CD4-positive, CD25-positive, alpha-beta regulatory T cell (primary cell): ENCODE measurements at regions not wholly inside any gene's neighbourhood (a gene's known extent, or its start where the extent isn't known, plus 50 kb on each side); places are given as distances from the start of the nearest gene placed in this dataset.

Experiments
- ATAC-seq, 2 donors: fragments of 150-1000 bp; cut with Tn5 transposase; one replicate each; pipeline ENCODE4 v1.10.0; 2021; ENCODE audit warnings: low read depth in 2 of 2, moderate number of reproducible peaks in 2 of 2, moderate library complexity in 1 of 2
- DNase-seq, 3 donors: peaks; one replicate each; pipeline versions ENCODE4 v3.0.0 to v3.0.0-alpha.2; 2012 to 2022; ENCODE audit warnings: mixed read lengths in 1 of 3
- H3K27ac ChIP-seq: one replicate; pipeline ENCODE4 v1.7.0; 2013; ENCODE audit warnings: mild to moderate bottlenecking, low read length; ENCODE audit not compliant: insufficient read depth, poor library complexity, severe bottlenecking
- H3K27me3 ChIP-seq: one replicate; pipeline ENCODE4 v1.7.0; 2013; ENCODE audit warnings: low read length; ENCODE audit not compliant: control insufficient read depth, insufficient read depth
- H3K36me3 ChIP-seq: one replicate; pipeline ENCODE4 v1.7.0; 2013; ENCODE audit warnings: mild to moderate bottlenecking, low read length, moderate library complexity; ENCODE audit not compliant: control insufficient read depth, insufficient read depth
- H3K4me1 ChIP-seq: 2 replicates; pipeline ENCODE4 v1.7.0; 2013; ENCODE audit warnings: mild to moderate bottlenecking, low read length; ENCODE audit not compliant: insufficient read depth, control insufficient read depth, poor library complexity, severe bottlenecking
- H3K4me3 ChIP-seq: one replicate; pipeline ENCODE4 v1.7.0; 2013; ENCODE audit warnings: low read depth, mild to moderate bottlenecking, low read length, moderate library complexity
- H3K9me3 ChIP-seq, 2 experiments: 1 replicate in 1 of 2; 2 replicates in 1 of 2; pipeline ENCODE4 v1.7.0; 2013; ENCODE audit warnings: low read length in 2 of 2, mild to moderate bottlenecking in 1 of 2, moderate library complexity in 1 of 2; ENCODE audit not compliant: control insufficient read depth in 2 of 2
- H3K27ac Mint-ChIP-seq, 3 donors: one replicate each; pipeline ENCODE4 v1.8.0; 2020 to 2022; ENCODE audit warnings: mild to moderate bottlenecking in 3 of 3, mixed read lengths in 3 of 3, moderate library complexity in 2 of 3
- H3K27me3 Mint-ChIP-seq: one replicate; pipeline ENCODE4 v1.8.0; 2022; ENCODE audit warnings: mild to moderate bottlenecking, mixed read lengths
- H3K36me3 Mint-ChIP-seq: one replicate; pipeline ENCODE4 v1.8.0; 2020; ENCODE audit warnings: mixed read lengths
- H3K4me1 Mint-ChIP-seq, 4 donors: one replicate each; pipeline ENCODE4 v1.8.0; 2020 to 2022; ENCODE audit warnings: mixed read lengths in 4 of 4, mild to moderate bottlenecking in 1 of 4
- H3K4me3 Mint-ChIP-seq, 4 donors: one replicate each; pipeline ENCODE4 v1.8.0; 2020 to 2022; ENCODE audit warnings: mild to moderate bottlenecking in 4 of 4, mixed read lengths in 4 of 4, moderate library complexity in 3 of 4
- H3K9me3 Mint-ChIP-seq, 7 donors: one replicate each; pipeline ENCODE4 v1.8.0; 2020 to 2022; ENCODE audit warnings: mixed read lengths in 7 of 7, mild to moderate bottlenecking in 3 of 7, moderate library complexity in 2 of 7

GRCh38 chr2:188042412-188042811 lies 249.3 kb upstream of the GULP1 start:
- Mint-ChIP-seq H3K9me3 (peaks cover 0 to 16% (median 2%) of the 10 kb centered on the region in 7 donors), H3K27me3 (no peaks in the 10 kb centered on the region), H3K4me1 (no peaks in the 10 kb centered on the region), H3K27ac (peak overlapping the region in 1 of 3 donors; percentile 80), H3K4me3 (no peak overlapping the region), H3K36me3 (no peaks in the 10 kb centered on the region)
- Histone ChIP-seq H3K4me1 (no peaks in the 10 kb centered on the region), H3K27ac (no peak overlapping the region), H3K36me3 (no peaks in the 10 kb centered on the region), H3K4me3 (no peak overlapping the region), H3K9me3 (no peaks in the 10 kb centered on the region), H3K27me3 (no peaks in the 10 kb centered on the region)
- ATAC-seq = no peak
- DNase-seq = no peak

DNA sequence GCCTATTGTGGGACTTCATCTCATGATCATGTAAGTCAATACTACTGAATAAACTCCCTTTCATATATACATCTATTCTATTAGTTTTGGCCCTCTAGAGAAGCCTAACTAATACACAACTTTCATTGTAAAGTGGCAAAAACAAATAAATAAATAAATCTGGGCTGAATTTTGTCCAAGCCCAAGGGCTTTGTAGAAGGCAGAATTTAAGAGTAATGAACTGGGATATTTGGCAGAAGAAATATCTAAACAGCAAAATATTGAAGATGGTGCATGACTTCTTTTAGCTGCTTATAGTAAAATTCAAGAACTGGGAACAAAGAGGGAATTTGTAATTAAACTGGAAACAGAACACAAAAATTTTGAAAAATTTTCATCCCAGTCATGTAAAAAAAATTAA lies 246.7 kb upstream of the GULP1 start:
- no peak for ATAC-seq
- Mint-ChIP-seq H3K36me3 (no peaks in the 10 kb centered on the region), H3K4me3 (no peak overlapping the region), H3K4me1 (no peaks in the 10 kb centered on the region), H3K27ac (no peak overlapping the region), H3K9me3 (peaks cover 0 to 16% (median 2%) of the 10 kb centered on the region in 7 donors), H3K27me3 (no peaks in the 10 kb centered on the region)
- Histone ChIP-seq H3K4me1 (no peaks in the 10 kb centered on the region), H3K27me3 (no peaks in the 10 kb centered on the region), H3K9me3 (no peaks in the 10 kb centered on the region), H3K36me3 (no peaks in the 10 kb centered on the region), H3K27ac (no peak overlapping the region), H3K4me3 (no peak overlapping the region)
- no peak for DNase-seq

DNA sequence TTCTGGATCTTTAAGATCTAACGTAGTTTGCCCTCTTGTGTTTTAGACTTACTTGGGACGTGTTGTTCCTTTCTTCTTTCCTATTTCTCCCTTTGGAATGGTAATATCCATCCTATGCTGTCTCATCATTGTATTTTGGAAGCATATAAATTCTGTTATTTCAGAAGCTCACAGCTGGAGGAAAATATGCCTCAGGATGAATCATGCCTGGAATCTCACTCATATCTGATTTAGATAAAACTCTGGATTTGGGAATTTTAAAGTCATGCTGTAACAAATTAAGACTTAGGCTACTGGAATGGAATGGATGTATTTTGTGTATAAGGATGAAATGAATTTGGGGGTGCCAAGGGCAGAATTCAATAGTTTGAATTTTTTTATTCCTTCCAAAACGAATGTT lies 245.2 kb upstream of the GULP1 start:
- Histone ChIP-seq H3K4me3 (no peak overlapping the region), H3K36me3 (no peaks in the 10 kb centered on the region), H3K27me3 (no peaks in the 10 kb centered on the region), H3K27ac (no peak overlapping the region), H3K4me1 (no peaks in the 10 kb centered on the region), H3K9me3 (no peaks in the 10 kb centered on the region)
- no peaks in the 10 kb centered on the region for H3K36me3 Mint-ChIP-seq
- no peak for DNase-seq
- H3K4me3 Mint-ChIP-seq = no peak overlapping the region
- no peak for ATAC-seq
- H3K27me3 Mint-ChIP-seq = no peaks in the 10 kb centered on the region
- peak overlapping the region in 1 of 3 donors; percentile 26 for H3K27ac Mint-ChIP-seq
- H3K9me3 Mint-ChIP-seq = peaks cover 0 to 16% (median 2%) of the 10 kb centered on the region in 7 donors
- no peaks in the 10 kb centered on the region for H3K4me1 Mint-ChIP-seq

DNA sequence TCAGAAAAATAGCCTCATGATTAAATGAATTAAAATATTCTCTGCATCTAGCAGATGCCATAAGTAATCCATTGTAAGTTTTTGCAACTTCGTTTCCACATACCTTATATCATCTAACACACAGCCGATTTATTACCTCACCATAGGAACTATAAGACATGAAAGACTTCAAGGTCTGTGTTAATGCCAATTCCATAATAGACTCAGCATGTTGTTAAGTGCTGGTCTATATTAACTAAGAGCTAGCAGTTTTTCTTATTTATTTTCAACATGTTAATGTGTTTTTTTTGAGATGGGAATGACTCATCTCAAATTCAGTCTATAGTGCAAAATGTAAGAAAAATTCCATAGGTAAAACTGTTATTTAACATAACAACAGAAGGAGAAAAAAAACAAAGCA lies 243.9 kb upstream of the GULP1 start:
- Histone ChIP-seq H3K27ac (no peak overlapping the region), H3K27me3 (no peaks in the 10 kb centered on the region), H3K4me3 (no peak overlapping the region), H3K4me1 (no peaks in the 10 kb centered on the region), H3K36me3 (no peaks in the 10 kb centered on the region), H3K9me3 (no peaks in the 10 kb centered on the region)
- peaks cover 0 to 12% (median 2%) of the 10 kb centered on the region in 7 donors for H3K9me3 Mint-ChIP-seq
- no peak overlapping the region for H3K27ac Mint-ChIP-seq
- no peaks in the 10 kb centered on the region for H3K36me3 Mint-ChIP-seq
- ATAC-seq (no peak), DNase-seq (no peak)
- H3K4me1 Mint-ChIP-seq = no peaks in the 10 kb centered on the region
- no peaks in the 10 kb centered on the region for H3K27me3 Mint-ChIP-seq
- no peak overlapping the region for H3K4me3 Mint-ChIP-seq

DNA sequence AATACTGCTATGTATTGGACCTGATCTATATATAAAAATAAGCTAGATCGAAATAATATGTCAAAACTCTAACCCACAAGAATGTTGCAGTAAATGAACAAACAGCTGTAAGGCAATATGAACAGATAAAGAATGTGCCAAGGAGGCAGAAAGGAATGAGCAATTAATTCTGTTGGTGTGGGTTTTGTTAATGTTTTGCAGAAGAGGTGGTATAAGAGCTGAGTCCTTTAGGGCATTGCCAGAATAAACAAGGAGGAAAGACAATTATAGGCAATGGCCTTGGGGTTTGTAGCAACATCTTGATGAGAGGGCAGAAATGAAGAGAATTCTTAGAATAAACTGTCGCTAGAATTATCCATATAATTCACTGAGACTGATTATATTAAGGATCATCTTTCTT lies 240.9 kb upstream of the GULP1 start:
- Histone ChIP-seq H3K27me3 (no peaks in the 10 kb centered on the region), H3K4me1 (no peaks in the 10 kb centered on the region), H3K4me3 (no peak overlapping the region), H3K36me3 (no peaks in the 10 kb centered on the region), H3K9me3 (no peaks in the 10 kb centered on the region), H3K27ac (no peak overlapping the region)
- Mint-ChIP-seq H3K27me3 (no peaks in the 10 kb centered on the region), H3K9me3 (peaks cover 0 to 4% (median 0%) of the 10 kb centered on the region in 7 donors), H3K4me3 (peak overlapping the region in 1 of 4 donors; percentile 43), H3K4me1 (no peaks in the 10 kb centered on the region), H3K36me3 (no peaks in the 10 kb centered on the region), H3K27ac (no peak overlapping the region)
- ATAC-seq (no peak), DNase-seq (no peak)

- Mint-ChIP-seq H3K27ac (no peak overlapping the region), H3K9me3 (peaks cover 0 to 4% (median 0%) of the 10 kb centered on the region in 7 donors), H3K36me3 (no peaks in the 10 kb centered on the region), H3K4me3 (no peak overlapping the region), H3K27me3 (no peaks in the 10 kb centered on the region), H3K4me1 (no peaks in the 10 kb centered on the region)
- H3K27ac ChIP-seq = no peak overlapping the region
- DNase-seq (no peak), ATAC-seq (no peak)
- H3K4me1 ChIP-seq = no peaks in the 10 kb centered on the region
- no peaks in the 10 kb centered on the region for H3K36me3 ChIP-seq
- H3K4me3 ChIP-seq = no peak overlapping the region
- H3K27me3 ChIP-seq = no peaks in the 10 kb centered on the region
- H3K9me3 ChIP-seq = no peaks in the 10 kb centered on the region
These were observed 240.0 kb upstream of the GULP1 start for GRCh38 chr2:188051706-188052105.

DNA sequence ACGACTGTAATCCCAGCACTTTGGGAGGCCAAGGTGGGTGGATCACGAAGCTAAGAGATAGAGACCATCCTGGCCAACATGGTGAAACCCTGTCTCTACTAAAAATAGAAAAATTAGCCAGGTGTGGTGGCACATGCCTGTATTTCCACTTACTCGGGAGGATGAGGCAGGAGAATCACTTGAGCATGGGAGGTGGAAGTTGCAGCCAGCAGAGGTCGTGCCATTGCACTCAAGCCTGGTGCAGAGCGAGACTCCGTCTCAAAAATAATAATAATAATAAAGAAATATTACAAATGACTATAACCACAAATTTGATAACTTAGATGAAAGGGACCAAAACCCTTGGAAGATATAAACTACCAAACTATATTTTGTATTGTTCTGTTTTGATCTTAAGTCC lies 226.3 kb upstream of the GULP1 start:
- Mint-ChIP-seq H3K4me3 (no peak overlapping the region), H3K27ac (no peak overlapping the region), H3K4me1 (no peaks in the 10 kb centered on the region), H3K36me3 (no peaks in the 10 kb centered on the region), H3K27me3 (no peaks in the 10 kb centered on the region), H3K9me3 (peaks cover 0 to 2% (median 0%) of the 10 kb centered on the region in 7 donors)
- no peak for ATAC-seq
- Histone ChIP-seq H3K27me3 (no peaks in the 10 kb centered on the region), H3K36me3 (no peaks in the 10 kb centered on the region), H3K9me3 (no peaks in the 10 kb centered on the region), H3K27ac (no peak overlapping the region), H3K4me1 (no peaks in the 10 kb centered on the region), H3K4me3 (no peak overlapping the region)
- no peak for DNase-seq

- DNase-seq = no peak
- Mint-ChIP-seq H3K9me3 (peaks cover 0 to 12% (median 2%) of the 10 kb centered on the region in 7 donors), H3K27ac (no peak overlapping the region)
These were observed 223.6 kb upstream of the GULP1 start for GRCh38 chr2:188068093-188068492.

More at GRCh38 chr2:188068093-188068492, 223.6 kb upstream of the GULP1 start:
- Histone ChIP-seq H3K27me3 (no peaks in the 10 kb centered on the region), H3K36me3 (no peaks in the 10 kb centered on the region), H3K4me1 (no peaks in the 10 kb centered on the region), H3K27ac (no peak overlapping the region), H3K4me3 (no peak overlapping the region), H3K9me3 (no peaks in the 10 kb centered on the region)
- Mint-ChIP-seq H3K36me3 (no peaks in the 10 kb centered on the region), H3K4me3 (no peak overlapping the region), H3K27me3 (no peaks in the 10 kb centered on the region), H3K4me1 (no peaks in the 10 kb centered on the region)
- ATAC-seq = no peak
